ENCODE measurements at regions not wholly inside any gene's neighbourhood (a gene's known extent, or its start where the extent isn't known, plus 50 kb on each side); places are given as distances from the start of the nearest gene placed in this dataset.

GRCh38 chr18:39487932-39488331, 1922.3 kb upstream of the CELF4 start:
- Histone ChIP-seq H3K27me3 (ENCODE audit: low read depth) (no peaks in the 10 kb centered on the region), H3K4me1 (no peaks in the 10 kb centered on the region), H3K9me3 (no peaks in the 10 kb centered on the region), H3K4me3 (no peak overlapping the region), H3K36me3 (no peaks in the 10 kb centered on the region), H3K27ac (no peak overlapping the region)
- ATAC-seq = no peak
- TF ChIP-seq, protein P1, sequence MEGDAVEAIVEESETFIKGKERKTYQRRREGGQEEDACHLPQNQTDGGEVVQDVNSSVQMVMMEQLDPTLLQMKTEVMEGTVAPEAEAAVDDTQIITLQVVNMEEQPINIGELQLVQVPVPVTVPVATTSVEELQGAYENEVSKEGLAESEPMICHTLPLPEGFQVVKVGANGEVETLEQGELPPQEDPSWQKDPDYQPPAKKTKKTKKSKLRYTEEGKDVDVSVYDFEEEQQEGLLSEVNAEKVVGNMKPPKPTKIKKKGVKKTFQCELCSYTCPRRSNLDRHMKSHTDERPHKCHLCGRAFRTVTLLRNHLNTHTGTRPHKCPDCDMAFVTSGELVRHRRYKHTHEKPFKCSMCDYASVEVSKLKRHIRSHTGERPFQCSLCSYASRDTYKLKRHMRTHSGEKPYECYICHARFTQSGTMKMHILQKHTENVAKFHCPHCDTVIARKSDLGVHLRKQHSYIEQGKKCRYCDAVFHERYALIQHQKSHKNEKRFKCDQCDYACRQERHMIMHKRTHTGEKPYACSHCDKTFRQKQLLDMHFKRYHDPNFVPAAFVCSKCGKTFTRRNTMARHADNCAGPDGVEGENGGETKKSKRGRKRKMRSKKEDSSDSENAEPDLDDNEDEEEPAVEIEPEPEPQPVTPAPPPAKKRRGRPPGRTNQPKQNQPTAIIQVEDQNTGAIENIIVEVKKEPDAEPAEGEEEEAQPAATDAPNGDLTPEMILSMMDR (IDR thresholded peaks at IDR 0.05) = no peak
- intact Hi-C loops (cut with DNase I) = no loop called here
- DNase-seq = no peak

- Histone ChIP-seq H3K9me3 (no peaks in the 10 kb centered on the region), H3K4me1 (no peaks in the 10 kb centered on the region), H3K27me3 (ENCODE audit: low read depth) (no peaks in the 10 kb centered on the region), H3K27ac (no peak overlapping the region), H3K4me3 (no peak overlapping the region), H3K36me3 (no peaks in the 10 kb centered on the region)
- TF ChIP-seq, protein P1 (IDR thresholded peaks at IDR 0.05) = no peak
- intact Hi-C loops (cut with DNase I) = no loop called here
- ATAC-seq (no peak), DNase-seq (no peak)
Observed at GRCh38 chr18:39486268-39486667, 1920.7 kb upstream of the CELF4 start.

DNA sequence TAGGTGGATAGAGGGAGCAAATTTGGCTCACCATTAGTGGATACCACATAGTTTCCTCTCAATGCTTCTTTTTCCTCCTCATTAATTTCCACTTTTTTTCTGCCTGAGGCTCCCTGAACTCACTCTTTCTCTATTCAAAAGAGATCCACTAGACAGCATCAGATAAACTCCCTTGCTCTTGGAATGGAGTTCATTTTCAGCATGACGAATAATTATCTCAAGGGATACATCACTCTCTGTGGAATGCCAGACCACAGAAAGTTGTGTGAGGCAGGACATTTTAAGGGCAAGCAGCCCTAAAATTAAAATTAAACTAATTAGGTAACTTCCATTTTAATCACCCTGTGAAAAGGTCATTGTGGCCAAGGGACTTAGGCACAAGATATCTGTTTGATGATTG, 1920.1 kb upstream of the CELF4 start:
- intact Hi-C loops (cut with DNase I) = no loop called here
- Histone ChIP-seq H3K27me3 (ENCODE audit: low read depth) (no peaks in the 10 kb centered on the region), H3K4me1 (no peaks in the 10 kb centered on the region), H3K36me3 (no peaks in the 10 kb centered on the region), H3K9me3 (no peaks in the 10 kb centered on the region), H3K4me3 (no peak overlapping the region), H3K27ac (no peak overlapping the region)
- TF ChIP-seq, protein P1 (IDR thresholded peaks at IDR 0.05) = no peak
- DNase-seq (no peak), ATAC-seq (no peak)

DNA sequence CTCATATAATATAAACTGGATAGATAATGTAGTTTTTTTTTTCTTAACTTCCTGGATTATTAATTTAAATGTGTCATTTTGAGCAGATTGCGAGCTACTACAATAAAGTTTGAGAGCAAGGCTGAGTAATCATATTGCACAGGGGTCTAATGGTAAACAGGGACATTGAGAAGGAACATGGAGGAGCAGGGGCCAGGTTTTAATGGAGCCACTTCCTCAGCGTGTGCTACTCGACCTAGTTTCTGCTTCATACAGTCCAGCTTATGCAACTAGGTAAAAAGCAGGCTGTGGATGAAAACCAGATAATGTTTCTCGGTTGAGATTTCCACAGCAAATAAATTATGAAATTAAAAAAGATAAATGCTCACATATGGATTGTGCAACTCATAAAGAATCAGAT, 1915.7 kb upstream of the CELF4 start:
- no peak overlapping the region for H3K27ac ChIP-seq
- intact Hi-C loops (cut with DNase I) = no loop called here
- H3K36me3 ChIP-seq = no peaks in the 10 kb centered on the region
- H3K9me3 ChIP-seq = no peaks in the 10 kb centered on the region
- no peak for ATAC-seq
- H3K27me3 ChIP-seq (ENCODE audit: low read depth) = no peaks in the 10 kb centered on the region
- H3K4me1 ChIP-seq = no peaks in the 10 kb centered on the region
- DNase-seq = no peak
- no peak overlapping the region for H3K4me3 ChIP-seq
- TF ChIP-seq, protein P1 (IDR thresholded peaks at IDR 0.05) = no peak

DNA sequence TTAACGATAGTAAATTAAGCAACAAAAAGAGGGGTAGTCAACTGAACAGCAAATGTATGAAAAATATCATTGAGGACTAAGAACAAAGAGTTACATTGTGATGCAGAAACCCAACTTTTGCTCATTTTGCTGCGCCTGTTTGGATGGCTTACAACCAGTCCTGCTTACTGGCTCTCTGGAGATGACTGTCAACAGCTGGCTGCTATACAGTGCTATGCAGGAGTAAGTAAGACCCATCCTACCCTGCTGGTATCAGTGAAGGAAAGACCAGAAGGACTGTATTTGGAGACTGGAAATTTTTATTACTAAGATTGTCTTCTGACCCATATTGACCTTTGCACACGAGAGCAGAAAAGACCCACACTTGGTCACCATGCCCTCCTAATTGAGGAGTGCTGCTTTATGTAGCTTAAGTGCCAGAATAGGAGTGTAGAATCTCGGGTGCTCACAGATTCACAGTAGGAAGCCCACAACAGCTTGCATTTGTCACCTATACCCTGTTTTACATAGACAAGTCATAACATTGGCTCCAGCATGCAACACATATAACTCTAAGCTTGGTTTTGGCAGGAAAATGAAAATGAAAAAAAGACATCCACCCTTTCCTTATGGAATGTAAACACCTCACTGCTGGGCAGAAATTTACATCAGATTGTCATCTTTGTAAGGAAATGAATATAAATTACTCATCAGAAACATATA, 1915.0 kb upstream of the CELF4 start:
- intact Hi-C loops (cut with DNase I) = no loop called here
- Histone ChIP-seq H3K9me3 (no peaks in the 10 kb centered on the region), H3K27me3 (ENCODE audit: low read depth) (no peaks in the 10 kb centered on the region), H3K4me3 (no peak overlapping the region), H3K4me1 (no peaks in the 10 kb centered on the region), H3K27ac (no peak overlapping the region), H3K36me3 (no peaks in the 10 kb centered on the region)
- DNase-seq = no peak
- TF ChIP-seq, protein P1 (IDR thresholded peaks at IDR 0.05) = no peak
- ATAC-seq = no peak
